Loucy (cell line): ENCODE measurements at regions not wholly inside any gene's neighbourhood (a gene's known extent, or its start where the extent isn't known, plus 50 kb on each side); places are given as distances from the start of the nearest gene placed in this dataset.

ENCODE experiments used
- EZH2phosphoT487 ChIP-seq: fragments of 200-600 bp; IDR thresholded peaks from 2 replicates; pipeline ENCODE4 v1.6.1; 2018; ENCODE audit warnings: antibody characterized with exemption, mild to moderate bottlenecking, moderate library complexity, borderline replicate concordance
- TF ChIP-seq, protein P1 (sequence below): fragments of 200-600 bp; sonication (generic); conservative IDR thresholded peaks from 2 replicates; pipeline ENCODE4 v1.5.1; 2014; ENCODE audit warnings: mild to moderate bottlenecking, antibody characterized with exemption, low read length

DNA sequence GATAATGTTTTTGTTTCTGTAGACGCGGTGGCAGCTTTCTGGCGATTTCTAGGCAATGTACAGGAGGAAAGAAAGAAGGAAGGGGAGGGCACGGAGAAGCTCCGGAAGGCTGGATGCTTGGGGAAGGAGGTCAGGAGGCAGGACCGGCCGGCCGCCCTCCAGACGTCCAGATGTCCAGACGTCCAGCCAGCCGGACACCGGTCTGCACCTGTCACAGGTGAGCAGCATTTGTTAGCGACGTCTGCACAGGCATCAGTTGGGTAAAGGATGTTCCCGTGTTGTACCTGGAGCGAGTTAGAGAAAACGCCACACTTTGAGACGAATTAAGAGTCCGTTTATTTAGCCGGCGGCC is 90.0 kb upstream of the PPP2R3B start:
- TF ChIP-seq, protein P1, sequence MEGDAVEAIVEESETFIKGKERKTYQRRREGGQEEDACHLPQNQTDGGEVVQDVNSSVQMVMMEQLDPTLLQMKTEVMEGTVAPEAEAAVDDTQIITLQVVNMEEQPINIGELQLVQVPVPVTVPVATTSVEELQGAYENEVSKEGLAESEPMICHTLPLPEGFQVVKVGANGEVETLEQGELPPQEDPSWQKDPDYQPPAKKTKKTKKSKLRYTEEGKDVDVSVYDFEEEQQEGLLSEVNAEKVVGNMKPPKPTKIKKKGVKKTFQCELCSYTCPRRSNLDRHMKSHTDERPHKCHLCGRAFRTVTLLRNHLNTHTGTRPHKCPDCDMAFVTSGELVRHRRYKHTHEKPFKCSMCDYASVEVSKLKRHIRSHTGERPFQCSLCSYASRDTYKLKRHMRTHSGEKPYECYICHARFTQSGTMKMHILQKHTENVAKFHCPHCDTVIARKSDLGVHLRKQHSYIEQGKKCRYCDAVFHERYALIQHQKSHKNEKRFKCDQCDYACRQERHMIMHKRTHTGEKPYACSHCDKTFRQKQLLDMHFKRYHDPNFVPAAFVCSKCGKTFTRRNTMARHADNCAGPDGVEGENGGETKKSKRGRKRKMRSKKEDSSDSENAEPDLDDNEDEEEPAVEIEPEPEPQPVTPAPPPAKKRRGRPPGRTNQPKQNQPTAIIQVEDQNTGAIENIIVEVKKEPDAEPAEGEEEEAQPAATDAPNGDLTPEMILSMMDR = no peak
- no peak for TF ChIP-seq EZH2phosphoT487
